ENCODE measurements at regions not wholly inside any gene's neighbourhood (a gene's known extent, or its start where the extent isn't known, plus 50 kb on each side); places are given as distances from the start of the nearest gene placed in this dataset.
"Not testable (repeated sequence)": the region's sequence is repeated elsewhere in the genome, so short reads cannot be mapped to it uniquely, and the experiment has no call there.

- not testable (repeated sequence) for DNase-seq
These were observed 53.3 kb upstream of the LRPAP1 start for GRCh38 chr4:3585567-3585966.

GRCh38 chr4:3582091-3582475 lies 49.9 kb upstream of the LRPAP1 start:
- DNase-seq = no peak
